Glomerular visceral epithelial cell (primary cell): ENCODE measurements at regions not wholly inside any gene's neighbourhood (a gene's known extent, or its start where the extent isn't known, plus 50 kb on each side); places are given as distances from the start of the nearest gene placed in this dataset.
"Not testable (repeated sequence)": the region's sequence is repeated elsewhere in the genome, so short reads cannot be mapped to it uniquely, and the experiment has no call there.

Source experiments
- DNase-seq: peaks from one replicate; pipeline ENCODE4 v3.0.0-alpha.2; 2016; ENCODE audit errors: extremely low spot score

DNA sequence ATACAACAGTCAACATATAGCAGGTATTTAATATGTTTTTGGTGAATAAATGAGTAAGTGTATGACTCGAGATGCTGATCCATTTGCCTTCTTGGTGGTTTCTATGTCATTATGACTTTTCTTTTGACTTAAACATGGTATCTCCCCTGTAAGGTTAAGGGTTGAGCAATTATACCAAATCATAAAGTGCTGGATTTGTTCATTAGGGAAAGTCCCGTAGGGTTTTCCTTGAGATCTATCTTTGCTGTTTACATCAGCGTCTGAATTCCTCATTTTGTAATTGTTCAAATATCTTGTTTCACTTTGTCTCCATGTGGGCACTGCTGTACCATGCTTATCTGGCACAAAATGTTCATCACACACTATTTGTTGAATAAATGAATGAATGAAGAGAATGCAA, 562.6 kb downstream of the EDEM1 start:
- no peak for DNase-seq

DNA sequence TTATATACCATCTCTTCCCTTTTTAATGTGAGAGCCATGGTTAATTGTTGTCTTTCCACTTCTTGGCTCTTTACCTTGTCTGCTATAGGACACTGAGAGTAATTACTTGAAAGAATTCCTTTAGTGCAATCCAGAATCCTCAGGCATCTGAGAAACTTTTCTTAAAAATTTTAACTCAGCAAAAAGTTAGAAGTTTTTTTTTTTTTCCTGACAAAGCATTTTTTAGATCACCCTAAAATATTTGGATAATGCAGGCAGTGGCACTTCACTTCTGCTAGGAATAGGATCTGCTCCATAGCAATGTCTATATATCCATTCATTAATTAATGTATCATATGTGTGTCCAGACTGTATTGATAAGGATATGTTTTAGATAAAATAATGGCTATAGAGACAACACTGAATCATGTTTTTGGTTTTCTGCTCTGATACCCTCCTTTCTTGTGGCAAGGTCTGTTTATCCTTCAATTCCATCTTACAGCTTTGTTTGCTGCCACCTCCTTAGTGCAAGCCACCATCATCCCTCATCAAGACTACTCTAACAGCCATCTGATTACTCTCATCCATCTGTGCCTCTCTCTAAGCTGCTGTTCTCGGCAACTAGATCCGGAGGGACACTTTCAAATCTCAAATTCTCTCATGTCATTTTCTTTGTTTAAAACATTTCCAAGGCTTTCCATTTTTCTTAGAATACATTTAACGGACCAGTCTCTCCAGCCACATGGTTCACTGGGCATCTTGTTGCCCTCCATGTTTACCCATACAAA, 563.5 kb downstream of the EDEM1 start:
- DNase-seq, result no peak

- no peak for DNase-seq
Observed at GRCh38 chr3:5754602-5755001, 567.1 kb downstream of the EDEM1 start.

DNA sequence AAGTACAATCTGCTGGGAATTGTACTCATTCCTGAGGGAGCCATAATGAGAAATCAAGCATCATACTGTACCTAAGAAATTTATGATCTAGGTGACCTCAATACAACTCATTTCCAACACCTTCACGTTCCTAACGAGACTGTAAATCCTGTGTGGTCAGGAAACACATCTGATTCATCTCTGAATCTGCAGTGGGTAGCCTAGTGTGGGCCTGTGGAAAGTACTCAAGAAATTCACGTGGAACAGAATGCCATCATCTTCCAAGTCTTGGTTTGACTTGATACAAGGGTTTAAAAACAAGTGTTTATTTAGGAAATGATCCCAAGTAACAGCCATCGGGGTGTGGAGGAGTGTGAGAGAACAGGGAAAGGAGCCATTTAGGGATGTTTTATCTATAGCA, 568.9 kb downstream of the EDEM1 start:
- DNase-seq, result no peak

DNA sequence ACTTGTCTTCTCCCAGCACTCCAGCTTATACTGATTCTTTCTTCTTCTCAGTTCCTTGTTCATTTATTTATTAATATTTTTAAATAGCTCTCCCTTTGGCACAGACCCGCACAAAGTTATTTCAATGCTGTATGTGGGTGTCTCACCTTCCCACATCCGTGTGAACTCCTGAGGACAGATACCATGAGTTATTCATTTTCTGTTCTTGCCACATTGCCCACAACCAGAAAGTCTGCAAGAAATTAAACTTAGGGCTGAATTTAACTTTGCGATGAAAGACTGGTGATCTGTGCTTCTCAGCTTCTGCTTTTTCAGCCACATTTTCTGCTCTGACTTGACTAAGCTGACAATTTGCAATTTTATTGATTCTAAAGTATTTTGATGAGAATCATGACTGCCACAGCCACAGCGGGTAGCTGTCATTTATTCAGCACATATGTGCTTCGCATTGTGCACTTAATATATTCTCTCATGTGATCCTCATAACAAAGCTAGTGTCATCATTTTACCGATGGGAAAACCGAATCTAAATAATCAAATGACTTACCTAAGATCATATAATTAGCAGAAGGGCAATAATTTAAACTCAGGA, 569.8 kb downstream of the EDEM1 start:
- no peak for DNase-seq

DNA sequence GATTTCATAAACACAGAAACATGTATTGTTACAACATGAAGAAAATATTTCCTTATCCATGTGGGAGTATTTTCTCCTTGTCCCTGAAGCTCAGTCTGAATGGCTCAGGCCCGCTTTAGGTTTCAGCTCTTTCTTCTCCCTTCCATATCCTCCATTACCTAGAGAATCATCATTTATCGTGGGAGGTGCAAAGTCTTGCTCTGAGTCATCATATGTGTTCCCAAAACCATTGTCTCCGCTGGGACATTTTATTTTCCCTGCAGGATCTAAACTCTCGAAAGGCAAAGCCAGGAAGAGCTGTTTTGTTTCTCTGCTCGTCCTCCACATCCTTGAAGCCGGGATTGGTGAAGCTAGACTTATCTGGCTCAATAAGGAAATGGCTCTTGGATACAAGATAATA, 571.2 kb downstream of the EDEM1 start:
- no peak for DNase-seq

GRCh38 chr3:5762506-5762905, 575.0 kb downstream of the EDEM1 start:
- DNase-seq, result no peak

GRCh38 chr3:5766848-5767247, 579.3 kb downstream of the EDEM1 start:
- DNase-seq, result no peak

- no peak for DNase-seq
Observed at GRCh38 chr3:5767304-5767703, 579.8 kb downstream of the EDEM1 start.

GRCh38 chr3:5768281-5768945, 580.9 kb downstream of the EDEM1 start:
- DNase-seq, result no peak

GRCh38 chr3:5769825-5770224, 582.3 kb downstream of the EDEM1 start:
- DNase-seq, result no peak

DNA sequence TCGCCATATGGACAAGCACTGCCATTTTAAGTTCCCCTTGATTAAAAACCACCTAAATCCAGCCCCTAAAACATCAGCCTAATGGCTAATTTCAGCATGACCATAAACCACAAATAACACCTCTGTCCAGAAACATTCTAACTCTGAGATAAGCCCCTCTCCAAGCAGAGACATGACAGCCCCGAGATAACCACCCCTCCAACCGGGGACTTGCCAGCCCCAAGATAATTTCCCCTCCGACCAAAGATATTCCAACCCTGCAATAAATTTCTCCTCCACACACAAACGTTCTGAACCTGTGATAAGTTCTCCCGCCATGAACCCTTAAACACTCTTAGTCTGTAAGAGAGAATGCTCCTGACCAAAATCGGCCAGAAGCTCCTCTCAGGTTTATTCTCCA, 586.8 kb downstream of the EDEM1 start:
- no peak for DNase-seq

DNA sequence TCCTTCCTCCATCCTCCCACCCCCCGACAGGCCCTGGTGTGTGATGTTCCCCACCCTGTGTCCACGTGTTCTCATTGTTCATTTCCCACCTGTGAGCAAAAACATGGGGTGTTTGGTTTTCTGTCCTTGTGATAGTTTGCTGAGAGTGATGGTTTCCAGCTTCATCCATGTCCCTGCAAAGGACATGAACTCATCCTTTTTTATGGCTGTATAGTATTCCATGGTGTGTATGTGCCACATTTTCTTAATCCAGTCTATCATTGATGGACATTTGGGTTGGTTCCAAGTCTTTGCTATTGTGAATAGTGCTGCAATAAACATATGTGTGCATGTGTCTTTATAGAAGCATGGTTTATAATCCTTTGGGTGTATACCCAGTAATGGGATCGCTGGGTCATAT, 587.6 kb downstream of the EDEM1 start:
- DNase-seq, result not testable (repeated sequence)

DNA sequence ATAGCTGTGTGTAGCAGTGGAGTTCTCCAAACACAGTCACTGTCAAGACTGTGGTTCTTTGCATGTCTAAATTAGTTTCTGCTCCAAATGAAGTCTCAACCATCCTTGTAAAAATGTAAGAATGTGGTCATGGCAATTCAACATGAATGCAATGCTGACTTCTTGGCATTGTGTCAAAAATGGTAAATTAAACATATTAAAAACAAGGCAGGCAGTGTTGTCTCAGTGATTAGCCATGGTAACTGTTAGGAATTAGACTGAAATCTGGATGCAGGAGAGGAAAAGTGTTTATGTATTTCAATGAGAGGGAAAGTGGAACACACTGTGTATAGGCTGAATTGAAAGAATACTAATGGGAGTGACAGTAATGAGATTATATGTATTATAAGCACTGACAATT, 597.2 kb downstream of the EDEM1 start:
- no peak for DNase-seq

DNA sequence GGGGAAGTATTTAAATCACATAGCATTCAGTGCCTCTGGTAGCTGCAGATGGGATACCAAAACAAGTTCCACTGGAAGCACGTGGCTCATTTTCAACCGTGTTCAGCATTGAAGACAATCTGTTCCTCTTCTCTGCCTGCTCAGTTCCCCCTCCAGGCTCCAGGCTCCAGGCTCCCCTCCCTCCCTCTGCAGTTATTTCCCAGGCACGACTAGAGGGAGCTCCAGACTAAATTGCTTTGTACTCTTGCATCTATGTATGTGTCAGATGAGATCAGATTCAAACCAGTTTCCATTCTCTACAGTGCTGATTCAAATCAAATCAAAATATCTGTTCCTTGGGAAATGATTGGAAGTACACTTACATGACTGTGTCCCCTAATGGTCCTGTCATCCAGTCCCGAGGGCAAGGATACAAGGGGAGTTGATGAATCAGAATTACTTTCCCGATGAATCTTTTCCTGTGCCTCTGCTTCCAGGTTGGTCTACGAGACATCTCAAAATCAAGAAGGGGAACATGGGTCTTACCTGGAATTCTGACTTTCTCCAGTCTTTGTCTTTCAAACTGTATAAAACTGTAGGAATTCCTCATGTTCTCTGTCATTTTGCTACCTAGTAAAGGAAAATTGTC, 600.5 kb downstream of the EDEM1 start:
- DNase-seq, result no peak

DNA sequence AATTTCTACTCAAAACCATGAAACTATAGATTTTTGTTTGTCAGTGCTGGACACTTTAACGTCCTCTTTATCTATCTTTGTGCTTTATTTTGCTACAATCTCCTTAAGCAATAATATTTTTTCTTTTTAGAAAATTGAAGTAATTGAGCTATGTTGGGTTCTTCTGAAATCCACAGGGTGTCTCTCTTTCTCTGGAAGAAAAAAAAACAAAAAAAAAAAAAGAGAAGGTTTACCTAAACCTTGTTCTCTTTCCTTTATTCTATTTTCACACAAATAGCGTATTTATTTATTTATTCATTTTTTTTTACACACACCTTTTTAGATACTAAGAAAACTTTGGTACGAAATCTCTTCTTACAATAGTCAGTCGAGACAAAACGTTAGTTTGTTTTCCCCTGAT, 601.0 kb downstream of the EDEM1 start:
- no peak for DNase-seq

GRCh38 chr3:5791558-5791957, 604.1 kb downstream of the EDEM1 start:
- DNase-seq, result no peak

GRCh38 chr3:5796541-5796940, 609.0 kb downstream of the EDEM1 start:
- DNase-seq, result no peak

GRCh38 chr3:5798809-5799208, 611.3 kb downstream of the EDEM1 start:
- DNase-seq, result no peak

DNA sequence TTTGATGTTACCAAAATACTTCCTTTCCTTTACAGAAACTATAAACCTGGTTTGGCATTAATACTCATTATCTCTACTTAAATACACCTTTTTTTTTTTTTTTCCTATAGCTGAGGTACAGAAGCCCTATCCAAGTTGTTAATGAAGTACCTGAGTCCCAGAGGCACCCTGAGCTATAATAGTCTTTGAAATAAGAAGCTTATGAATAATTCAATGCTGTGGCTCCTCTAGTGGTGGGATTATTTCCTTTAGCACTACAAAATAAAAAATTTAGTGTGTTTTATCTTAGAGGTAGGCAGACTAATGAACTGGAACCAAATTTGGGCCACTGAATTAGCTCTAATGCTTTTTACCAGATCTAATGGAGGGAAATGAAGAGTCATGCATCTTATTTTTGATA, 611.9 kb downstream of the EDEM1 start:
- DNase-seq, result no peak

GRCh38 chr3:5800965-5801364, 613.5 kb downstream of the EDEM1 start:
- no peak for DNase-seq

- DNase-seq, result no peak
Observed at GRCh38 chr3:5806192-5806591, 618.7 kb downstream of the EDEM1 start.
